ENCODE measurements at regions not wholly inside any gene's neighbourhood (a gene's known extent, or its start where the extent isn't known, plus 50 kb on each side); places are given as distances from the start of the nearest gene placed in this dataset.

- Histone ChIP-seq H4K20me1 (ENCODE audit: insufficient read depth, low read length) (no peaks in the 10 kb centered on the region), H3K27me3 (ENCODE audit: low read depth, low read length) (no peaks in the 10 kb centered on the region), H3K9ac (ENCODE audit: low read length) (no peak overlapping the region), H3K79me2 (ENCODE audit: low read length) (no peaks in the 10 kb centered on the region), H3K9me3 (ENCODE audit: insufficient read depth, low read length) (no peaks in the 10 kb centered on the region), H3K36me3 (replicated peaks; ENCODE audit: low read depth, low read length) (no peaks in the 10 kb centered on the region), H3K4me2 (ENCODE audit: low read length) (no peak overlapping the region), H3K4me1 (ENCODE audit: low read length) (no peaks in the 10 kb centered on the region), H3K27ac (ENCODE audit: low read length) (no peak overlapping the region), H2AFZ (ENCODE audit: low read depth, low read length) (no peak overlapping the region), H3K4me3 (ENCODE audit: low read length) (no peak overlapping the region)
- TF ChIP-seq, protein P1, sequence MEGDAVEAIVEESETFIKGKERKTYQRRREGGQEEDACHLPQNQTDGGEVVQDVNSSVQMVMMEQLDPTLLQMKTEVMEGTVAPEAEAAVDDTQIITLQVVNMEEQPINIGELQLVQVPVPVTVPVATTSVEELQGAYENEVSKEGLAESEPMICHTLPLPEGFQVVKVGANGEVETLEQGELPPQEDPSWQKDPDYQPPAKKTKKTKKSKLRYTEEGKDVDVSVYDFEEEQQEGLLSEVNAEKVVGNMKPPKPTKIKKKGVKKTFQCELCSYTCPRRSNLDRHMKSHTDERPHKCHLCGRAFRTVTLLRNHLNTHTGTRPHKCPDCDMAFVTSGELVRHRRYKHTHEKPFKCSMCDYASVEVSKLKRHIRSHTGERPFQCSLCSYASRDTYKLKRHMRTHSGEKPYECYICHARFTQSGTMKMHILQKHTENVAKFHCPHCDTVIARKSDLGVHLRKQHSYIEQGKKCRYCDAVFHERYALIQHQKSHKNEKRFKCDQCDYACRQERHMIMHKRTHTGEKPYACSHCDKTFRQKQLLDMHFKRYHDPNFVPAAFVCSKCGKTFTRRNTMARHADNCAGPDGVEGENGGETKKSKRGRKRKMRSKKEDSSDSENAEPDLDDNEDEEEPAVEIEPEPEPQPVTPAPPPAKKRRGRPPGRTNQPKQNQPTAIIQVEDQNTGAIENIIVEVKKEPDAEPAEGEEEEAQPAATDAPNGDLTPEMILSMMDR (IDR thresholded peaks at IDR 0.05; ENCODE audit: low read depth, low read length) = no peak
- no peak for TF ChIP-seq EZH2phosphoT487 (IDR thresholded peaks at IDR 0.05; ENCODE audit: low read depth)
Measured at GRCh38 chr11:104602643-104603042, 295.6 kb downstream of the CASP12 start.

GRCh38 chr11:104594228-104594958 is 303.9 kb downstream of the CASP12 start:
- H3K9ac ChIP-seq (ENCODE audit: low read length) = no peak overlapping the region
- H3K27ac ChIP-seq (ENCODE audit: low read length) = no peak overlapping the region
- no peaks in the 10 kb centered on the region for H3K9me3 ChIP-seq (ENCODE audit: insufficient read depth, low read length)
- no peaks in the 10 kb centered on the region for H3K79me2 ChIP-seq (ENCODE audit: low read length)
- TF ChIP-seq, protein P1 (IDR thresholded peaks at IDR 0.05; ENCODE audit: low read depth, low read length) = no peak
- no peak for TF ChIP-seq EZH2phosphoT487 (IDR thresholded peaks at IDR 0.05; ENCODE audit: low read depth)
- no peaks in the 10 kb centered on the region for H3K4me1 ChIP-seq (ENCODE audit: low read length)
- H3K4me3 ChIP-seq (ENCODE audit: low read length) = no peak overlapping the region
- no peaks in the 10 kb centered on the region for H4K20me1 ChIP-seq (ENCODE audit: insufficient read depth, low read length)
- H3K27me3 ChIP-seq (ENCODE audit: low read depth, low read length) = no peaks in the 10 kb centered on the region
- H2AFZ ChIP-seq (ENCODE audit: low read depth, low read length) = no peak overlapping the region
- H3K36me3 ChIP-seq (replicated peaks; ENCODE audit: low read depth, low read length) = no peaks in the 10 kb centered on the region
- no peak overlapping the region for H3K4me2 ChIP-seq (ENCODE audit: low read length)

DNA sequence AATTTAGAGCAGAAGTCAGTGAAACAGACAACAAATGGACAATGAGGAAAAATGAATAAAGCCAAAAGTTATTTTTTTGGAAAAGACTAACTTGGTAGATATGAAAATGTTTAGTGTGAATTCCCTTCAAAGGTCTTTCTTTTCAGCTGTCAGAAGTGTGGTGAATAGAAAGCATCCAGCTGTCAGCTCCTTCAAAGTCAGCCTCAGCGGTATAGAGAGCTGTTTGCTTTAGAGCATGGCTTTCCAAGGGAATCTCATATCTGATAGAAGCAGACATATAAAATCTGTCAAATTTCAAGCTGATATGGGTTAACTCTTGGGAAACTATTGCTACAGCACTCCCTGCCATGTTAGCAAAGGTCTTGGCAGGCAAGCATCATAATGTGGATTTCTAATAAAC is 309.3 kb downstream of the CASP12 start:
- Histone ChIP-seq H3K4me3 (ENCODE audit: low read length) (no peak overlapping the region), H3K4me1 (ENCODE audit: low read length) (no peaks in the 10 kb centered on the region), H3K9me3 (ENCODE audit: insufficient read depth, low read length) (no peaks in the 10 kb centered on the region), H3K9ac (ENCODE audit: low read length) (no peak overlapping the region), H4K20me1 (ENCODE audit: insufficient read depth, low read length) (no peaks in the 10 kb centered on the region), H3K27ac (ENCODE audit: low read length) (no peak overlapping the region), H3K27me3 (ENCODE audit: low read depth, low read length) (no peaks in the 10 kb centered on the region), H3K36me3 (replicated peaks; ENCODE audit: low read depth, low read length) (no peaks in the 10 kb centered on the region), H2AFZ (ENCODE audit: low read depth, low read length) (no peak overlapping the region), H3K4me2 (ENCODE audit: low read length) (no peak overlapping the region), H3K79me2 (ENCODE audit: low read length) (no peaks in the 10 kb centered on the region)
- no peak for TF ChIP-seq EZH2phosphoT487 (IDR thresholded peaks at IDR 0.05; ENCODE audit: low read depth)
- TF ChIP-seq, protein P1 (IDR thresholded peaks at IDR 0.05; ENCODE audit: low read depth, low read length) = no peak

DNA sequence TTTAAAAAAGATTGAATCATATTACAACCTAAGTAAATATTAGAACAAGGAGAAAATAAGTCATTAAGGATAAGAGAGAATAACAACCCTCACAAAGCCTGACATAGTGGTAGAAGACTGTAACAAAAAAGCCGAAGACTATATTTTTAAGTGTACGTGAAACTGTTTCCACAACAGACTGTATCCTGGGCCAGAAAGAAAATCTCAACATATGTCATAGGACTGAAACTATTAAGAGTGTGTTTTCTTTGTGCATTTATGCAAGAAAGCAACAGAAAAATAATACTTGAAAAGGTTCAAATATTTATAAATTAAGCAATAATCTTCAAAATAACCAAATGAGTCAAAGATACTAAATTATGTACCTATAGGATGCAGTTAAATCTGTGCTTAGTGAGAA is 309.8 kb downstream of the CASP12 start:
- no peaks in the 10 kb centered on the region for H3K36me3 ChIP-seq (replicated peaks; ENCODE audit: low read depth, low read length)
- H3K9me3 ChIP-seq (ENCODE audit: insufficient read depth, low read length) = no peaks in the 10 kb centered on the region
- TF ChIP-seq EZH2phosphoT487 (IDR thresholded peaks at IDR 0.05; ENCODE audit: low read depth) = no peak
- TF ChIP-seq, protein P1 (IDR thresholded peaks at IDR 0.05; ENCODE audit: low read depth, low read length) = no peak

More for the DNA sequence above, 309.8 kb downstream of the CASP12 start:
- Histone ChIP-seq H3K9ac (ENCODE audit: low read length) (no peak overlapping the region), H3K4me2 (ENCODE audit: low read length) (no peak overlapping the region), H3K4me1 (ENCODE audit: low read length) (no peaks in the 10 kb centered on the region), H3K27ac (ENCODE audit: low read length) (no peak overlapping the region), H3K4me3 (ENCODE audit: low read length) (no peak overlapping the region), H2AFZ (ENCODE audit: low read depth, low read length) (no peak overlapping the region), H3K79me2 (ENCODE audit: low read length) (no peaks in the 10 kb centered on the region), H4K20me1 (ENCODE audit: insufficient read depth, low read length) (no peaks in the 10 kb centered on the region), H3K27me3 (ENCODE audit: low read depth, low read length) (no peaks in the 10 kb centered on the region)

All from OCI-LY3 (cell line).